OCI-LY3 (cell line): ENCODE measurements at regions not wholly inside any gene's neighbourhood (a gene's known extent, or its start where the extent isn't known, plus 50 kb on each side); places are given as distances from the start of the nearest gene placed in this dataset.

ENCODE experiments used
- H2AFZ ChIP-seq: fragments of 200-600, 300-600 bp; shearing (Covaris generic); 2 replicates; pipeline ENCODE4 v1.6.0; 2014; ENCODE audit warnings: antibody characterized with exemption, low read depth, low read length
- H3K27ac ChIP-seq: fragments of 200-600, 300-600 bp; sonication (generic); 2 replicates; pipeline ENCODE4 v1.5.1; 2014; ENCODE audit warnings: mild to moderate bottlenecking, low read length, moderate library complexity, mixed read lengths
- H3K27me3 ChIP-seq: fragments of 200-600, 300-600 bp; sonication (generic); 2 replicates; pipeline ENCODE4 v1.6.1; 2014; ENCODE audit warnings: low read depth, low read length, mixed read lengths
- H3K36me3 ChIP-seq: fragments of 200-600, 300-600 bp; sonication (generic); replicated peaks from 2 replicates; pipeline ENCODE3; 2014; ENCODE audit warnings: low read depth, low read length, mixed read lengths
- H3K4me1 ChIP-seq: fragments of 300-600, 200-600 bp; sonication (generic); 2 replicates; pipeline ENCODE4 v1.6.1; 2014; ENCODE audit warnings: low read length, mixed read lengths
- H3K4me2 ChIP-seq: fragments of 200-600, 300-600 bp; sonication (generic); 2 replicates; pipeline ENCODE4 v1.6.1; 2014; ENCODE audit warnings: low read length, mixed read lengths
- H3K4me3 ChIP-seq: fragments of 300-600, 200-600 bp; sonication (generic); 2 replicates; pipeline ENCODE4 v1.5.1; 2014; ENCODE audit warnings: antibody characterized with exemption, mild to moderate bottlenecking, low read length, moderate library complexity
- H3K79me2 ChIP-seq: fragments of 300-600, 200-600 bp; shearing (Covaris generic); 2 replicates; pipeline ENCODE4 v1.6.1; 2014; ENCODE audit warnings: mild to moderate bottlenecking, low read length, mixed read lengths
- H3K9ac ChIP-seq: fragments of 300-600, 200-600 bp; shearing (Covaris generic); 2 replicates; pipeline ENCODE4 v1.6.0; 2014; ENCODE audit warnings: mild to moderate bottlenecking, low read length, moderate library complexity
- H3K9me3 ChIP-seq: fragments of 200-600, 300-600 bp; shearing (Covaris generic); 2 replicates; pipeline ENCODE4 v1.6.1; 2014; ENCODE audit warnings: low read length, mixed read lengths; ENCODE audit not compliant: insufficient read depth
- H4K20me1 ChIP-seq: fragments of 200-600, 300-600 bp; sonication (generic); 2 replicates; pipeline ENCODE4 v1.6.1; 2016; ENCODE audit warnings: low read length, mixed read lengths; ENCODE audit not compliant: insufficient read depth
- EZH2phosphoT487 ChIP-seq: fragments of 200-600 bp; shearing (Covaris generic); IDR thresholded peaks from 2 replicates; pipeline ENCODE4 v1.6.1; 2018; ENCODE audit warnings: antibody characterized with exemption, mixed run types, low read depth
- TF ChIP-seq, protein P1 (sequence below): fragments of 200-600, 300-600 bp; sonication (generic); IDR thresholded peaks from 2 replicates; pipeline ENCODE4 v1.5.1; 2014; ENCODE audit warnings: antibody characterized with exemption, low read length, low read depth

DNA sequence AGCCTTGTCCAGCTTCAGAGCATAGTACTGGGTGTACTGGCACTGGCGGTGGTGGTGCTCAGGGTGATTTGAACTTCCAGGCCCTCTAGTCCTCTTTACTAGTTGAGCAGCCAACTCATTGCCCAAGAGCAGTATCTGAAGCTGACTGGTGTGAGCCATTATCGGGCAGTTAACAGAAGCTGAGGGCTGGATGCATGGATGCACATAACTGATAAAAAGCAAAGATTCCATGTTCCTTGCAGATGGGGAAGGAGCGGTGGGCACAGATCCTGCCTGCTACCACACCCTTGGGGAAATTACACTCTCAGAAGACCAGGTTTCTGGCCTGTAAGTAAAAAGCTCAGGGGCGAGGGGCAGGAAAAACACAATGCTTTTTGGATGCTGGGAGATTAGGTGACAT, 499.4 kb upstream of the ARGLU1 start:
- TF ChIP-seq EZH2phosphoT487, result no peak
- TF ChIP-seq, protein P1, sequence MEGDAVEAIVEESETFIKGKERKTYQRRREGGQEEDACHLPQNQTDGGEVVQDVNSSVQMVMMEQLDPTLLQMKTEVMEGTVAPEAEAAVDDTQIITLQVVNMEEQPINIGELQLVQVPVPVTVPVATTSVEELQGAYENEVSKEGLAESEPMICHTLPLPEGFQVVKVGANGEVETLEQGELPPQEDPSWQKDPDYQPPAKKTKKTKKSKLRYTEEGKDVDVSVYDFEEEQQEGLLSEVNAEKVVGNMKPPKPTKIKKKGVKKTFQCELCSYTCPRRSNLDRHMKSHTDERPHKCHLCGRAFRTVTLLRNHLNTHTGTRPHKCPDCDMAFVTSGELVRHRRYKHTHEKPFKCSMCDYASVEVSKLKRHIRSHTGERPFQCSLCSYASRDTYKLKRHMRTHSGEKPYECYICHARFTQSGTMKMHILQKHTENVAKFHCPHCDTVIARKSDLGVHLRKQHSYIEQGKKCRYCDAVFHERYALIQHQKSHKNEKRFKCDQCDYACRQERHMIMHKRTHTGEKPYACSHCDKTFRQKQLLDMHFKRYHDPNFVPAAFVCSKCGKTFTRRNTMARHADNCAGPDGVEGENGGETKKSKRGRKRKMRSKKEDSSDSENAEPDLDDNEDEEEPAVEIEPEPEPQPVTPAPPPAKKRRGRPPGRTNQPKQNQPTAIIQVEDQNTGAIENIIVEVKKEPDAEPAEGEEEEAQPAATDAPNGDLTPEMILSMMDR, result no peak
- H3K79me2 ChIP-seq, result no peaks in the 10 kb centered on the region
- no peak overlapping the region for H3K9ac ChIP-seq
- H3K27ac ChIP-seq, result no peak overlapping the region
- H3K4me3 ChIP-seq, result no peak overlapping the region
- peak overlapping the region; percentile 36; the same call in 1 of the 2 replicates for H2AFZ ChIP-seq
- H3K9me3 ChIP-seq, result no peaks in the 10 kb centered on the region
- no peaks in the 10 kb centered on the region for H3K36me3 ChIP-seq
- H3K4me2 ChIP-seq, result no peak overlapping the region
- H3K27me3 ChIP-seq, result no peaks in the 10 kb centered on the region
- H3K4me1 ChIP-seq, result no peaks in the 10 kb centered on the region
- no peaks in the 10 kb centered on the region for H4K20me1 ChIP-seq

DNA sequence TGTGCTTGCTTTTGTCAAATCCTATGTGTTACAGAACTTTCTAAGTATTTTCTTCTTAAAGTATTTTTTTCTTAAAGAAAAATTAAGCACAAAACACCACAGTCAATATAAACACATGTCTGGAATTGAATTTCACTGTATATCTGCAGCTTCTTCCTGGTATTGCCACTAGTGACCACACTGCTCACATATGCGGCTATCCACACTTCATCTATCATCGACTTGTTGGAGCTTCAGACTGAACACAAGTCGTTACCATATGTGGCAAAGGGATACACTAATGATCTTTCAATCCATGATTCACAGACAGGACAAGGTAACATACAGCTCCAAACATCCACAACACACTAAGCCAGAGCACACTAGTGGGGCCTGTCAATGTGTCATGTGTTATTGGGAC, 498.4 kb upstream of the ARGLU1 start:
- Histone ChIP-seq H3K9ac (no peak overlapping the region), H3K27me3 (no peaks in the 10 kb centered on the region), H3K27ac (no peak overlapping the region), H3K4me2 (no peak overlapping the region), H3K79me2 (no peaks in the 10 kb centered on the region), H3K4me1 (no peaks in the 10 kb centered on the region), H2AFZ (no peak overlapping the region), H3K9me3 (no peaks in the 10 kb centered on the region), H4K20me1 (no peaks in the 10 kb centered on the region), H3K36me3 (no peaks in the 10 kb centered on the region), H3K4me3 (no peak overlapping the region)
- TF ChIP-seq EZH2phosphoT487, result no peak
- TF ChIP-seq, protein P1, result no peak

DNA sequence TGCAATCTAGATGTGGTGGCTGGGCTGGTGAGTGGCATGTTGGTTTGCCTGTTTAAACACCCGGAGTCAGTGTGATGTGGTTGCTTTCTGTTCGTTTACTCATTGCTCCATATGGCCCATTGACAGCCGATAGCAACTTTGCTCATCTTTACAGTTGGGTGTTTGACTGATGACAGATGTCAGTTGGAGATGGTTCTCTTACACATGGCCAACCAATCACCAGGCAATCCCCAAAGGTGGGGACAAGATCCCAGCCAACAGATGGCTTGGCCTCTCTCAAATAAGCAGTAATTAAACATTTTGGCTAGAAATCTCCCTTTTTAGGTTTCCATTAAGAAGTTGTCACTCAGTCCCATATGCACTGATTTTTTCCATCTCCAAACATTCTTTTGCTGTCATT, 497.1 kb upstream of the ARGLU1 start:
- no peak overlapping the region for H3K4me3 ChIP-seq
- no peaks in the 10 kb centered on the region for H3K27me3 ChIP-seq
- no peak overlapping the region for H3K4me2 ChIP-seq
- no peaks in the 10 kb centered on the region for H3K4me1 ChIP-seq
- no peak overlapping the region for H3K9ac ChIP-seq
- H3K79me2 ChIP-seq, result no peaks in the 10 kb centered on the region
- no peak overlapping the region for H3K27ac ChIP-seq
- no peaks in the 10 kb centered on the region for H4K20me1 ChIP-seq
- no peaks in the 10 kb centered on the region for H3K36me3 ChIP-seq
- H2AFZ ChIP-seq, result no peak overlapping the region
- no peak for TF ChIP-seq EZH2phosphoT487
- TF ChIP-seq, protein P1, result no peak
- no peaks in the 10 kb centered on the region for H3K9me3 ChIP-seq

DNA sequence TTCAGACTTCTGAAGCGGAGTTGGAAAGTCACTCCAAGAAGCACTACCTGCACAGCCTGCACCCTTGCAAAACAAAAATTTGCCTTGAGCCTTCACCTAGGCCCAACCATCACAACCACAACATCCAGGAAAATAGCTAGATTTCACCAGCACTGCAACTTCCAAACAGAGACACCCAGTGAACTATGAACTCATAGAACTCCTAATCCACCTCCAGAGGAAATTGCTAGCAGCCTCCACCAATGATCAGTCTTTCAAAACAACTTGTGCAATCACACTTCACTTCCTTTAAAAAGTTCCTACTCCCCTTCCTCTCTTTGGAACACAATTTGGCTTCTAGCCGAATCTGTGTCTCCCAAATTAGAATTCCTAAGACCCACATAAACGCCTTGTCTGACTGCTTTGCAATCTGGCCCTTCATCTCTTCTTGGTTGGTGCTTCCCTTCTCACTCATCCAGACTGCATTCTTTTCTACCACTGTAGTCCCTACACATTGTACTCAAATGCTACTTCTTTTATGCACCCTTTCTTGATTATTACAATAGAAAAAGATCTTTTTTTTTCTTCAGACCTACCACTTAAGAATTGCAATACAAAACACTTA, 489.2 kb upstream of the ARGLU1 start:
- TF ChIP-seq EZH2phosphoT487, result no peak
- Histone ChIP-seq H3K4me2 (no peak overlapping the region), H3K27ac (no peak overlapping the region), H3K9ac (no peak overlapping the region), H3K4me3 (no peak overlapping the region), H2AFZ (no peak overlapping the region), H3K9me3 (no peaks in the 10 kb centered on the region), H3K36me3 (no peaks in the 10 kb centered on the region), H3K4me1 (no peaks in the 10 kb centered on the region), H3K79me2 (no peaks in the 10 kb centered on the region), H4K20me1 (no peaks in the 10 kb centered on the region), H3K27me3 (no peaks in the 10 kb centered on the region)
